ENCODE measurements at regions not wholly inside any gene's neighbourhood (a gene's known extent, or its start where the extent isn't known, plus 50 kb on each side); places are given as distances from the start of the nearest gene placed in this dataset.

GRCh38 chr12:82097877-82098276 lies 260.3 kb downstream of the CCDC59 start:
- no peak for DNase-seq (ENCODE audit: low read depth)
- TF ChIP-seq CTCF (conservative IDR thresholded peaks at IDR 0.05; ENCODE audit: low read depth, low read length): no peak
- no peak overlapping the region for H3K4me3 ChIP-seq (ENCODE audit: low read length)

GRCh38 chr12:82097438-82097837 lies 260.7 kb downstream of the CCDC59 start:
- TF ChIP-seq CTCF (conservative IDR thresholded peaks at IDR 0.05; ENCODE audit: low read depth, low read length): no peak
- DNase-seq (ENCODE audit: low read depth): no peak
- no peak overlapping the region for H3K4me3 ChIP-seq (ENCODE audit: low read length)

GRCh38 chr12:82090165-82090564 lies 268.0 kb downstream of the CCDC59 start:
- no peak overlapping the region for H3K4me3 ChIP-seq (ENCODE audit: low read length)
- TF ChIP-seq CTCF (conservative IDR thresholded peaks at IDR 0.05; ENCODE audit: low read depth, low read length): no peak
- DNase-seq (ENCODE audit: low read depth): no peak

- no peak overlapping the region for H3K4me3 ChIP-seq (ENCODE audit: low read length)
- TF ChIP-seq CTCF (conservative IDR thresholded peaks at IDR 0.05; ENCODE audit: low read depth, low read length): no peak
- no peak for DNase-seq (ENCODE audit: low read depth)
Measured at GRCh38 chr12:82089369-82090121, 268.6 kb downstream of the CCDC59 start.

GRCh38 chr12:82082501-82082900 lies 275.7 kb downstream of the CCDC59 start:
- no peak overlapping the region for H3K4me3 ChIP-seq (ENCODE audit: low read length)
- TF ChIP-seq CTCF (conservative IDR thresholded peaks at IDR 0.05; ENCODE audit: low read depth, low read length): no peak
- no peak for DNase-seq (ENCODE audit: low read depth)

- DNase-seq (ENCODE audit: low read depth): no peak
- no peak overlapping the region for H3K4me3 ChIP-seq (ENCODE audit: low read length)
- no peak for TF ChIP-seq CTCF (conservative IDR thresholded peaks at IDR 0.05; ENCODE audit: low read depth, low read length)
Measured at GRCh38 chr12:82069931-82070514, 288.2 kb downstream of the CCDC59 start.

GRCh38 chr12:82058197-82058596 lies 299.0 kb upstream of the PPFIA2 start:
- DNase-seq (ENCODE audit: low read depth): no peak
- no peak for TF ChIP-seq CTCF (conservative IDR thresholded peaks at IDR 0.05; ENCODE audit: low read depth, low read length)
- no peak overlapping the region for H3K4me3 ChIP-seq (ENCODE audit: low read length)
